Thymus (tissue), 11 donors: ENCODE measurements at regions not wholly inside any gene's neighbourhood (a gene's known extent, or its start where the extent isn't known, plus 50 kb on each side); places are given as distances from the start of the nearest gene placed in this dataset.
"Not testable (repeated sequence)": the region's sequence is repeated elsewhere in the genome, so short reads cannot be mapped to it uniquely, and the experiment has no call there.

Experiments
- DNase-seq, 9 donors: peaks; one replicate each; pipeline ENCODE4 v3.0.0-alpha.2; 2013; ENCODE audit warnings: low spot score in 9 of 9, low read depth in 6 of 9, missing footprints in 1 of 9
- H3K27ac ChIP-seq, 2 donors: one replicate each; pipeline ENCODE4 v1.5.1; 2013; ENCODE audit warnings: control low read depth in 1 of 2, low read depth in 1 of 2, low read length in 1 of 2, mild to moderate bottlenecking in 1 of 2, moderate library complexity in 1 of 2
- H3K27me3 ChIP-seq, 2 donors: one replicate each; pipeline ENCODE4 v1.5.1; 2013; ENCODE audit warnings: low read length in 1 of 2; ENCODE audit not compliant: control insufficient read depth in 2 of 2, insufficient read depth in 1 of 2
- H3K36me3 ChIP-seq, 2 donors: one replicate each; pipeline ENCODE4 v1.5.1; 2013; ENCODE audit warnings: low read length in 1 of 2, mild to moderate bottlenecking in 1 of 2, moderate library complexity in 1 of 2; ENCODE audit not compliant: control insufficient read depth in 2 of 2, insufficient read depth in 2 of 2
- H3K4me1 ChIP-seq, 2 donors: one replicate each; pipeline ENCODE4 v1.5.1; 2013; ENCODE audit warnings: low read length in 2 of 2; ENCODE audit not compliant: control insufficient read depth in 2 of 2, insufficient read depth in 2 of 2
- H3K4me3 ChIP-seq, 2 donors: one replicate each; pipeline ENCODE4 v1.5.1; 2013; ENCODE audit warnings: low read length in 2 of 2, control low read depth in 1 of 2, mild to moderate bottlenecking in 1 of 2
- H3K9me3 ChIP-seq, 2 donors: one replicate each; pipeline ENCODE4 v1.5.1; 2013; ENCODE audit warnings: low read length in 1 of 2, mild to moderate bottlenecking in 1 of 2; ENCODE audit not compliant: control insufficient read depth in 2 of 2, insufficient read depth in 1 of 2
- WGBS: extraction: QIAGEN DNeasy Blood & Tissue Kit; methylation state at CpG from one replicate; pipeline ENCODE4 v1.1.7; 2013; 5-methylcytosine and 5-hydroxymethylcytosine counted together
- donor health status: healthy.

GRCh38 chr4:181105487-181105886 is 1137.7 kb upstream of the TENM3 start:
- 89% methylated on average over 1 of the region's 1 CpG for WGBS
- Histone ChIP-seq H3K4me1 (no peaks in the 10 kb centered on the region), H3K27ac (no peak overlapping the region)

GRCh38 chr4:181106398-181106797 is 1136.8 kb upstream of the TENM3 start:
- Histone ChIP-seq H3K27me3 (no peaks in the 10 kb centered on the region), H3K4me3 (no peak overlapping the region), H3K4me1 (no peaks in the 10 kb centered on the region), H3K9me3 (no peaks in the 10 kb centered on the region), H3K36me3 (no peaks in the 10 kb centered on the region), H3K27ac (no peak overlapping the region)
- DNase-seq: no peak
- WGBS: 79% methylated on average over 2 of the region's 2 CpGs

More at GRCh38 chr4:181105487-181105886, 1137.7 kb upstream of the TENM3 start:
- Histone ChIP-seq H3K36me3 (no peaks in the 10 kb centered on the region), H3K9me3 (no peaks in the 10 kb centered on the region), H3K4me3 (no peak overlapping the region), H3K27me3 (no peaks in the 10 kb centered on the region)
- DNase-seq: no peak

GRCh38 chr4:181108237-181108636 is 1135.0 kb upstream of the TENM3 start:
- no peaks in the 10 kb centered on the region for H3K4me1 ChIP-seq
- no peak overlapping the region for H3K4me3 ChIP-seq
- no peak overlapping the region for H3K27ac ChIP-seq
- H3K36me3 ChIP-seq: no peaks in the 10 kb centered on the region
- DNase-seq: no peak
- no peaks in the 10 kb centered on the region for H3K9me3 ChIP-seq
- H3K27me3 ChIP-seq: no peaks in the 10 kb centered on the region
- 82% methylated on average over 3 of the region's 3 CpGs for WGBS

- no peak overlapping the region for H3K27ac ChIP-seq
- no peak overlapping the region for H3K4me3 ChIP-seq
- WGBS: 96% methylated on average over 4 of the region's 4 CpGs
- no peaks in the 10 kb centered on the region for H3K9me3 ChIP-seq
- no peaks in the 10 kb centered on the region for H3K36me3 ChIP-seq
- H3K4me1 ChIP-seq: no peaks in the 10 kb centered on the region
- no peaks in the 10 kb centered on the region for H3K27me3 ChIP-seq
- DNase-seq: no peak
Observed at GRCh38 chr4:181119186-181119585, 1124.0 kb upstream of the TENM3 start.

GRCh38 chr4:181121733-181122132 is 1121.5 kb upstream of the TENM3 start:
- Histone ChIP-seq H3K4me3 (no peak overlapping the region), H3K36me3 (no peaks in the 10 kb centered on the region), H3K4me1 (no peaks in the 10 kb centered on the region), H3K27me3 (no peaks in the 10 kb centered on the region), H3K27ac (no peak overlapping the region), H3K9me3 (no peaks in the 10 kb centered on the region)
- 95% methylated on average over 7 of the region's 7 CpGs for WGBS
- DNase-seq: no peak

- no peak for DNase-seq
- no peak overlapping the region for H3K27ac ChIP-seq
- no peaks in the 10 kb centered on the region for H3K27me3 ChIP-seq
- H3K4me1 ChIP-seq: no peaks in the 10 kb centered on the region
- H3K36me3 ChIP-seq: no peaks in the 10 kb centered on the region
- WGBS: 95% methylated on average over 2 of the region's 2 CpGs
- peaks cover 0 to 11% of the 10 kb centered on the region in 2 donors for H3K9me3 ChIP-seq
- no peak overlapping the region for H3K4me3 ChIP-seq
Observed at GRCh38 chr4:181127171-181127570, 1116.0 kb upstream of the TENM3 start.

GRCh38 chr4:181130317-181130716 is 1112.9 kb upstream of the TENM3 start:
- not testable (repeated sequence) for H3K27ac ChIP-seq, H3K36me3 ChIP-seq, H3K4me1 ChIP-seq, H3K27me3 ChIP-seq, DNase-seq, H3K4me3 ChIP-seq
- peaks cover 0 to 15% of the 10 kb centered on the region in 2 donors for H3K9me3 ChIP-seq
- WGBS: 94% methylated on average over 7 of the region's 7 CpGs

- no peak overlapping the region for H3K4me3 ChIP-seq
- no peaks in the 10 kb centered on the region for H3K36me3 ChIP-seq
- peaks cover 0 to 4% of the 10 kb centered on the region in 2 donors for H3K9me3 ChIP-seq
- no peak for DNase-seq
- no peaks in the 10 kb centered on the region for H3K4me1 ChIP-seq
- 87% methylated on average over 3 of the region's 3 CpGs for WGBS
- no peak overlapping the region for H3K27ac ChIP-seq
- no peaks in the 10 kb centered on the region for H3K27me3 ChIP-seq
Observed at GRCh38 chr4:181137351-181137750, 1105.9 kb upstream of the TENM3 start.

- 87% methylated on average over 8 of the region's 8 CpGs for WGBS
Observed at GRCh38 chr4:181138116-181138515, 1105.1 kb upstream of the TENM3 start.

More at GRCh38 chr4:181138116-181138515, 1105.1 kb upstream of the TENM3 start:
- H3K9me3 ChIP-seq: peaks cover 0 to under 1% of the 10 kb centered on the region in 2 donors
- no peaks in the 10 kb centered on the region for H3K36me3 ChIP-seq
- DNase-seq: no peak
- H3K4me1 ChIP-seq: no peaks in the 10 kb centered on the region
- H3K4me3 ChIP-seq: no peak overlapping the region
- no peaks in the 10 kb centered on the region for H3K27me3 ChIP-seq
- no peak overlapping the region for H3K27ac ChIP-seq
